GM20000 (cell line): ENCODE measurements at regions not wholly inside any gene's neighbourhood (a gene's known extent, or its start where the extent isn't known, plus 50 kb on each side); places are given as distances from the start of the nearest gene placed in this dataset.

Source experiments
- DNase-seq: peaks from one replicate; pipeline ENCODE4 v3.0.0; 2012; ENCODE audit warnings: low spot score
- TF ChIP-seq, protein P1 (sequence below): IDR thresholded peaks from 2 replicates; pipeline ENCODE4 v1.5.1; 2012; ENCODE audit warnings: mild to moderate bottlenecking, control low read depth; ENCODE audit errors: extremely low read depth, missing control alignments

- TF ChIP-seq, protein P1, sequence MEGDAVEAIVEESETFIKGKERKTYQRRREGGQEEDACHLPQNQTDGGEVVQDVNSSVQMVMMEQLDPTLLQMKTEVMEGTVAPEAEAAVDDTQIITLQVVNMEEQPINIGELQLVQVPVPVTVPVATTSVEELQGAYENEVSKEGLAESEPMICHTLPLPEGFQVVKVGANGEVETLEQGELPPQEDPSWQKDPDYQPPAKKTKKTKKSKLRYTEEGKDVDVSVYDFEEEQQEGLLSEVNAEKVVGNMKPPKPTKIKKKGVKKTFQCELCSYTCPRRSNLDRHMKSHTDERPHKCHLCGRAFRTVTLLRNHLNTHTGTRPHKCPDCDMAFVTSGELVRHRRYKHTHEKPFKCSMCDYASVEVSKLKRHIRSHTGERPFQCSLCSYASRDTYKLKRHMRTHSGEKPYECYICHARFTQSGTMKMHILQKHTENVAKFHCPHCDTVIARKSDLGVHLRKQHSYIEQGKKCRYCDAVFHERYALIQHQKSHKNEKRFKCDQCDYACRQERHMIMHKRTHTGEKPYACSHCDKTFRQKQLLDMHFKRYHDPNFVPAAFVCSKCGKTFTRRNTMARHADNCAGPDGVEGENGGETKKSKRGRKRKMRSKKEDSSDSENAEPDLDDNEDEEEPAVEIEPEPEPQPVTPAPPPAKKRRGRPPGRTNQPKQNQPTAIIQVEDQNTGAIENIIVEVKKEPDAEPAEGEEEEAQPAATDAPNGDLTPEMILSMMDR = no peak
Measured at GRCh38 chr20:52806918-52807317, 165.2 kb upstream of the TSHZ2 start.

DNA sequence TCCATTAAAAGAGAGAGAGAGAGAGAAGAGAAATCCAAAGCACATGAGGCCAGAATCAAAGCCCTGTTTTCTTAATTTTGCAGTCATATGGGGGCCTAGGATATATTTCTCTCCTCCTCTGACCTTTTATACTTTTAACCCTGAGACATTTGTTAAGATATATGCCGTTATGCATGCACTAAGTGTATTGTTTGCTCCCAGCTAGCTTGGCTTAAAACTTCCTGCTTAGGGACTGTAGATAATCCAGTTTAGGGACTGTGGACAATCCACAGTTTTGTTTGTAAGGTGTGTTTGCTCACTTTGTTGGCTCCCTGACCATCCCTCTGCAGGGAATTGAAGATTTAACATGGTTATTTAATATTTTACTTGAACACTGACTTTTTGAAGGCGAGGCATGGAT is 166.3 kb upstream of the TSHZ2 start:
- TF ChIP-seq, protein P1 = no peak
- DNase-seq = no peak

More at GRCh38 chr20:52806918-52807317, 165.2 kb upstream of the TSHZ2 start:
- no peak for DNase-seq

- TF ChIP-seq, protein P1 = no peak
Measured at GRCh38 chr20:52805296-52805571, 166.9 kb upstream of the TSHZ2 start.

DNA sequence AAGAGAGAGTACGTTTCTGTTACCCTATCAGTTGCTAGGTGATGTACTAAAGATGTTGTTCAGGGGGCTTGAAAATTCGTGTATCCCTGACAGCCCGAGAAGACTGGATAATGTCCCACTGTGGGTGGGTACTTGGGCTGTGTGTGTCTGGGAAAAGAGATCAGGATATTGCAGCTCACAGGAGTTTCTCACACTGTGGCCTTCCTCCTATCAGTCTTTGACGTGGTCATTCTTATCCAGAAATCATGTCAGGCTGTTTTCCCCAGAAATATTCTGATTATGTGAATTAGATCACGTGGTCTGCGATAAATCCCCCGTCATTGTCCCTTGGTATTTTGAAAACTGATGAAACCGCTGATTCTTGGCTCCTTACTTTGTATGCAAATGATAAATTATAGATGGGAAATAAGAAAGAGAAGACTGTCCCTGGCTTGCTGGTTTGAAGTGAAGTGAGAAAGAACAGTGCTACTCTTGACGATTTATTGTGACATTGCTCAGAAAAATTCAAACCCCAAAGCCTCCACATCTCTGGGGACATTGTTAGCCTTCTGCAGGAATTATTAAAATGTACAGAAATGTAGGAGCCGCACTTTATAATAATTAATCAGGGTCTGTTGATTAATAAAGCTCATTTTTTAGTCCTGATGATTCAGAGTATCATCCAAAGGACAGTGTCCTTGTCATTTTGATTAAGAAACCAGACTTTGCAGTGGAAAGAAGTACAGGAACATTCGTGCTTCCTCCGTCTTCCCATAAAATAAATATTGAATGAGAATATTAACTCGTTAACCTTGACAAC is 167.5 kb upstream of the TSHZ2 start:
- TF ChIP-seq, protein P1 = no peak
- no peak for DNase-seq

More at GRCh38 chr20:52805296-52805571, 166.9 kb upstream of the TSHZ2 start:
- no peak for DNase-seq

DNA sequence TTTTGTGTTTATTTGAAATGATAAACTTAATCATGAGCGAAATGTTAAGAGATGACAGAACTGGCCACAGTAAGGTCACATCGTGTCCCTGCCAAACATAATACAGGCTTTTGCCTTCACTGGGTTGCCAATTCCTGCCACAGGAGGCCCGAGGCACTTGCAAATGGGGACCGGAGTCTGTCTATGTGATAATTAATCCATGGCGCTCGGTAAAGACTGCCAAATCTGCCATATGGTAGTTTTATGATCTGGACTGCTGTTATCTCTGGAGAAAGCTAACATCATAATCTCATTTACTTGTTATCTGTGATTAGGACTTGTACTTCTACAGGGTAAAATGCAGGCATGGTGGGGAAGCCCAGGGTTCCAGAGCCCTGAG is 170.5 kb upstream of the TSHZ2 start:
- TF ChIP-seq, protein P1 = no peak
- DNase-seq = no peak

- TF ChIP-seq, protein P1 = no peak
Measured at GRCh38 chr20:52800734-52801627, 171.2 kb upstream of the TSHZ2 start.

DNA sequence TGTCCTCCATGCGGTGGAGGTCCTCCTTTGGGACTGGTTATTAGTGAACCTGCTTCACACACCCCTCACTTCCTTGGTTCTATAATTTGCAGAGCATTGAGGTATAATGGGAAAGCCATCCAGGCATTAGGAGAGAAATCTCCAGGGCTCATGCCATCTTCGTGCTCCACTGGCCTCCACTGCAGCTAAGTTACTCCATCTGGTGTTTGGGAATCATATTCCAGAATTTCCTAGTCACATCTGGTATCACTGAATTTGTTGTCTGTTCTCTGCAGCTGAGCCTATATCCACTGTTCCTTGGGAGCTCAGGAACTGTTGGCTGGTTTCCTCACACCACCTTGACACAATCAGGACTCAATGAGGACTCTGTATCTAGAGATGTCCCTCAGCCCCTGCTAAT is 173.0 kb upstream of the TSHZ2 start:
- no peak for DNase-seq
- TF ChIP-seq, protein P1 = no peak

More at GRCh38 chr20:52800734-52801627, 171.2 kb upstream of the TSHZ2 start:
- no peak for DNase-seq
